ENCODE measurements at regions not wholly inside any gene's neighbourhood (a gene's known extent, or its start where the extent isn't known, plus 50 kb on each side); places are given as distances from the start of the nearest gene placed in this dataset.

GRCh38 chr5:164041105-164041504, 535.7 kb downstream of the MAT2B start:
- H3K4me3 ChIP-seq (ENCODE audit: low read depth, low read length): no peak overlapping the region
- TF ChIP-seq CTCF (IDR thresholded peaks at IDR 0.05; ENCODE audit: borderline replicate concordance, insufficient read depth, low read depth, low read length): no peak

GRCh38 chr5:164048359-164048926, 543.0 kb downstream of the MAT2B start:
- no peak for TF ChIP-seq CTCF (IDR thresholded peaks at IDR 0.05; ENCODE audit: borderline replicate concordance, insufficient read depth, low read depth, low read length)
- H3K4me3 ChIP-seq (ENCODE audit: low read depth, low read length): no peak overlapping the region

- TF ChIP-seq CTCF (IDR thresholded peaks at IDR 0.05; ENCODE audit: borderline replicate concordance, insufficient read depth, low read depth, low read length): no peak
- H3K4me3 ChIP-seq (ENCODE audit: low read depth, low read length): no peak overlapping the region
Measured at GRCh38 chr5:164051745-164052144, 546.3 kb downstream of the MAT2B start.

GRCh38 chr5:164052536-164053093, 547.2 kb downstream of the MAT2B start:
- no peak overlapping the region for H3K4me3 ChIP-seq (ENCODE audit: low read depth, low read length)

GRCh38 chr5:164053123-164053522, 547.7 kb downstream of the MAT2B start:
- no peak for TF ChIP-seq CTCF (IDR thresholded peaks at IDR 0.05; ENCODE audit: borderline replicate concordance, insufficient read depth, low read depth, low read length)
- no peak overlapping the region for H3K4me3 ChIP-seq (ENCODE audit: low read depth, low read length)

More at GRCh38 chr5:164052536-164053093, 547.2 kb downstream of the MAT2B start:
- TF ChIP-seq CTCF (IDR thresholded peaks at IDR 0.05; ENCODE audit: borderline replicate concordance, insufficient read depth, low read depth, low read length): no peak

GRCh38 chr5:164054461-164054860, 549.0 kb downstream of the MAT2B start:
- H3K4me3 ChIP-seq (ENCODE audit: low read depth, low read length): no peak overlapping the region
- no peak for TF ChIP-seq CTCF (IDR thresholded peaks at IDR 0.05; ENCODE audit: borderline replicate concordance, insufficient read depth, low read depth, low read length)

GRCh38 chr5:164057121-164057520, 551.7 kb downstream of the MAT2B start:
- TF ChIP-seq CTCF (IDR thresholded peaks at IDR 0.05; ENCODE audit: borderline replicate concordance, insufficient read depth, low read depth, low read length): no peak
- H3K4me3 ChIP-seq (ENCODE audit: low read depth, low read length): no peak overlapping the region

Data from GM12875 (cell line).